Skeletal muscle cell (primary cell): ENCODE measurements at regions not wholly inside any gene's neighbourhood (a gene's known extent, or its start where the extent isn't known, plus 50 kb on each side); places are given as distances from the start of the nearest gene placed in this dataset.
"Not testable (repeated sequence)": the region's sequence is repeated elsewhere in the genome, so short reads cannot be mapped to it uniquely, and the experiment has no call there.

Source experiments
- DNase-seq: peaks from one replicate; pipeline ENCODE4 v3.0.0-alpha.2; 2010; ENCODE audit warnings: low read depth
- H3K4me3 ChIP-seq: 2 replicates; pipeline ENCODE4 v1.5.1; 2011; ENCODE audit warnings: low read depth, mild to moderate bottlenecking, control low read depth, low read length, moderate library complexity

GRCh38 chr1:242924717-242925116 is 330.4 kb downstream of the CEP170 start:
- DNase-seq, H3K4me3 ChIP-seq: not testable (repeated sequence)

DNA sequence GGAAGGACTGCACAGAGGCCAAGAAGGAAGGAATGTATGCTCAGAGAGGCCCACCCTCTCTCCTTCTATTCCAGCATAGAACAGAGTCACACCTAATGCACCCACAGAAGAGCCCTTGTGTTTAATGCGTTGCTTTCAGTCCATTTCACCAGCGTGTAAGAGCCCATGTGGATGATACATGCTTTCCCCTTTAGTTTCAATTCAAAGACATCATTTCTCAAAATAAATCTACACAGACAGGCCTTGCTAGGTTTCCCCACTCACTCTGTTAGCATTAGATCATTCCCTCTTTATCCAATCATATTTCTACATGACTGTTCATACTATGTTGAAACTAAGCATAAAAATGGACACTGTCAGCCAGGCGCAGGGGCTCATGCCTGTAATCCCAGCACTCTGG is 331.5 kb downstream of the CEP170 start:
- H3K4me3 ChIP-seq, DNase-seq: not testable (repeated sequence)

- H3K4me3 ChIP-seq, DNase-seq: not testable (repeated sequence)
Measured at GRCh38 chr1:242914729-242915128, 340.4 kb downstream of the CEP170 start.

GRCh38 chr1:242912855-242913254 is 342.2 kb downstream of the CEP170 start:
- not testable (repeated sequence) for H3K4me3 ChIP-seq, DNase-seq

- not testable (repeated sequence) for H3K4me3 ChIP-seq, DNase-seq
Measured at GRCh38 chr1:242900558-242900957, 354.5 kb downstream of the CEP170 start.

DNA sequence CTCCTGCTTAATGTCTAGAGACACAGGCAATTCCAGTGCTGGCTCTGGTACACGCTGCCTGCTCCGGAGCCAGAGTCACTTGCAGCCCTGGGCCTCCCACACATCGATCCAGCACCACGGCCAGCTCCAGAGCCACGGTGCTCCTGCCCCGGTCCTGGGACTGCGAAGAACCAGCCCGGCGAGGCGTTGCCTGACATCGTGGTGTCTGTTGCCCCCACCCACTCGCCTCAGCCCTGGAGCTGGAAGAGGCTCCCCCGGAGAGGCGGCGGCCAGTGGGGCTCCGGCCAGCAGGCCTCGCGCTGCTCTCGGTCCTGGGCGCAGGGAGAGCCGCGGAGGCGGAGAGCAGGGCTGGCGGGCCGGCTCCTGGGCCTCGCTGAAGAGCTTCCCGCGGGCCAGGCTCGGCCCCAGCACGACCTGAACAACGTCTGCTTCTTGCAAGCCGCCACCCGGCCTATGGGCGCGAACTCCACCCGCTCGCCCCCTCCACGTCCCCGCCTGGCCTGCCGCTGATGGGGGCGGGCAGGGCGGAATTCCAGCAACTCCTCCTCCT is 364.8 kb downstream of the CEP170 start:
- DNase-seq = no peak
- no peak overlapping the region for H3K4me3 ChIP-seq

DNA sequence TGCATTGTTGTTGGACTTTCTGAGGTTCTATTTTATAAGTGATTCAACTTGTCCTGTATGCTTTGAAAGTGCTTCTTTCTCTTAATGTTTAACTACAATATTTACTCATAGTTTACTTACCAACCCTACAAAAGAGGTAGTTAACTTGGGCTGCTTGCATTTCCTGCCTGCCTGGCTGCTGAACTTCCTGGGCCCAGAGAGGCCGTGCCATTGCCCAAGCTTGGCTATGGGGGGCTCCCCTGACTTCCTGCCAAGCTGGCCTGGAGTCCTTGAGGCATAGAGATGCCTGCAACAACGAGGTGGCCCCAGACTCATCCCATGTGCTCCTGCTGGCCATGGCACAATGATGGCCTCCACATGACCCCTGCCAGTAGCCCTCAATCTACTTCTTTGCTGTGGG is 361.6 kb upstream of the PLD5 start:
- no peak overlapping the region for H3K4me3 ChIP-seq

GRCh38 chr1:242880022-242880421 is 355.5 kb upstream of the PLD5 start:
- H3K4me3 ChIP-seq, DNase-seq: not testable (repeated sequence)

More for the DNA sequence above, 361.6 kb upstream of the PLD5 start:
- DNase-seq = no peak

GRCh38 chr1:242877743-242878142 is 353.2 kb upstream of the PLD5 start:
- H3K4me3 ChIP-seq = no peak overlapping the region

DNA sequence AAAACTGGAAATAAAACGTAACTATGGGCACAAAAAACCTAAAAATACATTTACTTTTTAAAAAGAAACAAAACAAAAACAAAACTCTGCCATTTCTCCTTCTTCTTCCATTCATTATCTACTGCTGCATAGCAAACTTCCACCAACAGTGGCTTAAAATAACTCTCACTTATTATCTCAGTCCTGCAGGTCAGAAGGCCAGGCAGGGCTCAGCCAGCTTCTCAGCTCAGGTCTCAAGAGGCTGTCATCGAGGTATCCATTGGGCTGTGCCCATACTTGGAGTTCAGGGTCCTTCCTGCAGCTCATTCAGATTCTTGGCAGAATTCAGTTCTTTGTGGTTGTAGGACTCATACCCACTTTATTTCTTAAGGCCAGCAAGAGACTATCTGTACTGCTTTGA is 352.7 kb upstream of the PLD5 start:
- no peak overlapping the region for H3K4me3 ChIP-seq
- DNase-seq = no peak

More at GRCh38 chr1:242877743-242878142, 353.2 kb upstream of the PLD5 start:
- DNase-seq = no peak

DNA sequence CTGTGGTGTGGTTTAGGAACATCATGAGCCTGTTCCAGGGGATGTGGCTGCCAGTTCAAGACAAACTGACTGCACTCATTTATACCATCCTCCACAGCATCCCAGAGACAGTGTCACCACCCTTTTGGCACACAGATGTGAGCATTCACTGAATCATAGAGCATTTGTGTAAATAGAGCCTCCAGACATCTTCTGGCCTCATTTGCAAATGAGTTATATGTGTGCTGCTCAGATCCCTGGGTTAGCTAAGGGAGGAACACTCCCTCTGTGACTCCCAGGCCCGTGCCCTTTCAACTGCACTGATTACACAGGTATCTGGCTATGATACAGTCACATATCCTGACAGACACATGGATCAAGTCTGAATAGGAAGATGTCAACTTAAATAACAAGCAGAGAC is 351.5 kb upstream of the PLD5 start:
- no peak overlapping the region for H3K4me3 ChIP-seq
- DNase-seq = no peak

- no peak for DNase-seq
- H3K4me3 ChIP-seq = no peak overlapping the region
Measured at GRCh38 chr1:242873661-242874060, 349.2 kb upstream of the PLD5 start.

GRCh38 chr1:242872521-242872920 is 348.0 kb upstream of the PLD5 start:
- H3K4me3 ChIP-seq = no peak overlapping the region
- no peak for DNase-seq

DNA sequence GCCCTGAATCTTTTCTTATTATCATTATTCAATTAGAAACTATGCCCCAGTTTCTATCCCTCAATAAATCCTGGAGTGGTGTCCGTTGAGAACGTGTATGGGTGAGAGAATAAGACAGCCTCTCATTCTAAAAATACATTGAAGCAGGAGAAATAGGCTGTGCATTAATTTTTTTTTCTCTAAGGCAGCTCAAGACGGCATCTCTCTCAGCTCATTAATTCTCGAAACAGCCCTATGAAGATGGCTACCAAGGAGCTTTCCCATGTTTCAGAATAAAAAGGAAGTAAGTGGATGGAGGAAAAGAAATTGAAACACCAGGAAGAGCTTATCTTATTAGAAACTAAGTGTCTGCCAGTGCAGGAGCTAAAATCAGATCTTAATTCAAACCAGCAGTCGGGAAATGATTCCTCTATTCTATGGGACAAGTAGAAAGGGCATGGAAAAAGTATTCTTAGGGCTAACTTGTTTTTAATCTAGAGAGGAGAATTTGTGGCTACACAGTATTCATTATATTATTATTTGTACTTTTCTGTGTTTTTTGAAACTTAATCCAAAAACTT is 347.1 kb upstream of the PLD5 start:
- DNase-seq = no peak
- H3K4me3 ChIP-seq = no peak overlapping the region

DNA sequence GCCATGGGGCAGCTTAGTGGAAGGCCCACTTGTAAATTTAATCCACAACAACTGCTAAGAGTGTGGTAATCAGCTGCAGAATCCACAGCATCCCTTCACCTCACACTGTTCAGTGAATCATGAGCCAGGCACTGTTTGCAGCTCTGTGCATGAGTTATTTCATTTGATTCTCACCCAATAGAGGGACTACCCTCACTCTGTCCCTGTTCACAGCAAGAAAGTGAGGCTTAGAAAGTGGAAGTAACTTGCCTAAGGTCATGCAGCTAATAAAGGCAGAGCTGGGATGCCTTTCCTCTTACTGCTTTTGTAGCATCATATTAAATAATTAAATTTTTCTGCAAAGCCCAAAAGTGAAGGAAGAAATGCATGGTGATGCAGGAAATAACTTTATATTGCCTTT is 346.5 kb upstream of the PLD5 start:
- no peak for DNase-seq

DNA sequence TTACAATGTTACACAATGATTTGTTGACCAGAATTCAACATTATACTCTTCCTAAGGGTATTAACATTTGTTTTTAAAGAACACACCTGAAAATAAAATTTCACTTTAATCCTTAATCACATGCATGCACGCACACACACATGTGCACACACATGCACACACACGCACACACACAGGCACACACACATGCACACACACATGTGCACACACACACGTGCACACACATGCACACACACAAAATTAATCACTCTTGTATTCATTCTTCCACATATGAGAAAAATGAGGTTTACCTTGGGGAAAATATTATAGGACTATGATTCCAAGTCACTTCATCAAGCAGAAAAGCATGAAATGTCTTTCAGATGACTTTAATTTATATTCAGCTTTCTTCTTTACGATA is 331.8 kb upstream of the PLD5 start:
- H3K4me3 ChIP-seq = no peak overlapping the region
- no peak for DNase-seq

More for the DNA sequence above, 346.5 kb upstream of the PLD5 start:
- H3K4me3 ChIP-seq = no peak overlapping the region

GRCh38 chr1:242854466-242854865 is 330.0 kb upstream of the PLD5 start:
- no peak overlapping the region for H3K4me3 ChIP-seq
- no peak for DNase-seq

- no peak overlapping the region for H3K4me3 ChIP-seq
- DNase-seq = no peak
Measured at GRCh38 chr1:242847390-242847993, 323.0 kb upstream of the PLD5 start.

GRCh38 chr1:242842094-242842493 is 317.6 kb upstream of the PLD5 start:
- no peak for DNase-seq
- H3K4me3 ChIP-seq = no peak overlapping the region

DNA sequence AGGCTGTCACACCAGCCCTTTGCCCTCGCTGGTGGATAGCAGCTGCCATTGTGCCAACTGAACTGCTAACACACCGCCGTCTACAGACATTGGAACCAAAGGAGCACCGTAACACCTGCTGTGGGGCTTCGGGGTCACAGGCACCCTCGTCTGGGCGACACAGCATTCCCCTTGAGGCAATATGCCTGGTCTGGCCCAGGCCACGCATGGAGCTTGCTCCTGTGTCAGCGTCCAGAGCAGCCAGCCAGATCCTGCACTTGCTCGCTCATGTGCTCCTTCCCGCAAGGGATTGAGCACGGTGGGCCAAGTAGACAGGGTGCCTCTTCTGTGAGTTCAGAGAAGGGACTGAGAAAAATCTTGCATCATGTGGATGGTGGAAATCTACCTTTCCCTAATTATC is 314.6 kb upstream of the PLD5 start:
- H3K4me3 ChIP-seq = no peak overlapping the region
- DNase-seq = no peak

DNA sequence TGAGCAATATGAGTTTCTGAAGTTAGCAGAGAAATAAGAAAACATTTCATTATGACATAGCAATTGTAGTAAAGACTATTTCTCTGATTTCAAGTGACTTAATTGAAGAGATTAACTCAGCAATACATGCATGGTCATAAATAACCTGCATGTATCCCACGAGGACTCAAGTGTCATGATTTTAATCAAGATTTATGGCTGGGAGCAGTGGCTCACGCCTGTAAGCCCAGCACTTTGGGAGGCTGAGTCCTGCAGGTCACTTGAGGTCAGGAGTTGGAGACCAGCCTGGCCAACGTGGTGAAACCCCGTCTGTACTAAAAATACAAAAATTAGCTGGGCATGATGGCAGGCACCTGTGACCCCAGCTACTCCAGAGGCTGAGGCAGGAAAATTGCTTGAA is 311.9 kb upstream of the PLD5 start:
- H3K4me3 ChIP-seq = no peak overlapping the region
- DNase-seq = no peak
